BJ (cell line): ENCODE measurements at regions not wholly inside any gene's neighbourhood (a gene's known extent, or its start where the extent isn't known, plus 50 kb on each side); places are given as distances from the start of the nearest gene placed in this dataset.

ENCODE experiments used
- CTCF ChIA-PET: fragments of 350-600 bp; formaldehyde crosslinking; extraction: SDS; loops from one replicate; lab custom pipeline; 2021; ENCODE audit warnings: antibody characterized with exemption, inconsistent platforms; lab: Yijun Ruan, JAX
- POLR2A ChIA-PET: fragments of 300-600 bp; sonication (Branson Sonifier 250); formaldehyde crosslinking; extraction: SDS; loops from one replicate; lab custom pipeline; 2021; ENCODE audit warnings: antibody characterized with exemption; lab: Charles Lee
- DNase-seq: peaks from one replicate; pipeline ENCODE4 v3.0.0-alpha.2; 2011; ENCODE audit warnings: low read depth
- H3K27me3 ChIP-seq: 2 replicates; pipeline ENCODE4 v1.6.0; 2011; ENCODE audit warnings: low read length; ENCODE audit not compliant: control insufficient read depth, insufficient read depth
- H3K36me3 ChIP-seq: 2 replicates; pipeline ENCODE4 v1.5.1; 2011; ENCODE audit warnings: low read length; ENCODE audit not compliant: control insufficient read depth, insufficient read depth
- H3K4me3 ChIP-seq: 2 replicates; pipeline ENCODE4 v1.5.1; 2011; ENCODE audit warnings: low read depth, mild to moderate bottlenecking, control low read depth, low read length
- TF ChIP-seq, protein P1 (sequence below): IDR thresholded peaks from 2 replicates; pipeline ENCODE4 v1.5.1; 2011; ENCODE audit warnings: low read depth, mild to moderate bottlenecking, control low read depth, inconsistent platforms, low read length, moderate library complexity; ENCODE audit not compliant: insufficient read depth

DNA sequence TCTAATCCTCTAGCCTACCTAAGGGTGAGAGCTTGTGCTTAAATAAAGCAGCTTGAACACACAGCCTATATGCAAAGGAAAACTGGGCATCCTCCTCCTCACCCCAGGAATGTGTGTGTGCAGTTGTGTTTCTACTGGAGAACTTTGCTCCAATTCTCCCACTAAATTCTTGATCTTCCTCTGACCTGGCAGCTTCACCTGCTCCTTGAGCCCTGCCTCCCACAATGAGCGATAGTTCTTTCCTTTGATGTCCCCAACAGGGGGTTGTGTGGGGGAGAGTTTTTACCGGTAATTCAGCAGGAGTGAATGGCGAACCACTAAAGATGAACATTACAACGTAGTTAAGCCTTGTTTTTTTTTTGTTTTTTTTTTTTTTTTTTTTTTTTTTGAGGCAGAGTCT, 113.5 kb upstream of the RCN1 start:
- no peak for DNase-seq
- POLR2A ChIA-PET, result no interaction called here
- TF ChIP-seq, protein P1, sequence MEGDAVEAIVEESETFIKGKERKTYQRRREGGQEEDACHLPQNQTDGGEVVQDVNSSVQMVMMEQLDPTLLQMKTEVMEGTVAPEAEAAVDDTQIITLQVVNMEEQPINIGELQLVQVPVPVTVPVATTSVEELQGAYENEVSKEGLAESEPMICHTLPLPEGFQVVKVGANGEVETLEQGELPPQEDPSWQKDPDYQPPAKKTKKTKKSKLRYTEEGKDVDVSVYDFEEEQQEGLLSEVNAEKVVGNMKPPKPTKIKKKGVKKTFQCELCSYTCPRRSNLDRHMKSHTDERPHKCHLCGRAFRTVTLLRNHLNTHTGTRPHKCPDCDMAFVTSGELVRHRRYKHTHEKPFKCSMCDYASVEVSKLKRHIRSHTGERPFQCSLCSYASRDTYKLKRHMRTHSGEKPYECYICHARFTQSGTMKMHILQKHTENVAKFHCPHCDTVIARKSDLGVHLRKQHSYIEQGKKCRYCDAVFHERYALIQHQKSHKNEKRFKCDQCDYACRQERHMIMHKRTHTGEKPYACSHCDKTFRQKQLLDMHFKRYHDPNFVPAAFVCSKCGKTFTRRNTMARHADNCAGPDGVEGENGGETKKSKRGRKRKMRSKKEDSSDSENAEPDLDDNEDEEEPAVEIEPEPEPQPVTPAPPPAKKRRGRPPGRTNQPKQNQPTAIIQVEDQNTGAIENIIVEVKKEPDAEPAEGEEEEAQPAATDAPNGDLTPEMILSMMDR, result no peak
- Histone ChIP-seq H3K36me3 (no peaks in the 10 kb centered on the region), H3K27me3 (peaks cover 3% of the 10 kb centered on the region), H3K4me3 (no peak overlapping the region)
- CTCF ChIA-PET, result interaction anchor here (2.1 kb wide), 1 partner anchor 19 kb away, joined by 7 read pairs; no protein-coding TSS in a partner anchor

DNA sequence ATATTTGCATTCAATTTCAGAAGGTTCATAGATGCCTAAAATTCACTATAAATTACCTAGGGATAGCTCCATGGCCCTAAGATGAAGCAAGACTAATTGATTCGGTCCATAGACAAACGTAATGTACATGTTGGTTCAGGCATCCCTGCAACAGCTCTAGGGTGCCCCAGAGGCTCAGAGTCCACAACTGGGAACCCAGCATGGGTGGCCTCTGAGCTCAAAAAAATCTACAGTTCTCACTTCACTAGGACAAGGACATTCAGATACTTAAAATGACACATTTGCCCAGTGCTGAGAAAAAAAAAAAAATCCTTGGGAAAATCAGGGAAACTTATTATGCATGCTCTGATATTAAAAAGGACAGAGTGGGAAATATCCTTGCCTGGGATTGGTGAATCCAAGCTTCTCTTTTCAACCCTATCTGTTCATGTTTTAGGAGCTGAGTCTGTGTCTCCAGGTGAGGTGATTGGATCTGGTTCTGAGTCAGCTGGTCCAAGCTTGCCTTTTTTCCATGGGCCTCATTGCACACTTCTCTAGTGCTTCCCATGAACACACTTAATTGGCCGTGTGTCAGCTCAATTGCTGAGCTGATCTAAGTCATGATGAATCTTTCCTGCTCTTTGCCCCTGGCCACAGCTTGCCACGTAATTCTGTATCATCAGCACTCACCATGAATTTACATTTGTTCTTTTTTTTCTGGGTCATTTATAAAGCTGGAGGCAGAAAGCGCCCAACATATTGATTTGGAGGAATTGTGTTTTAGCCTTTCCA, 116.3 kb upstream of the RCN1 start:
- ChIA-PET POLR2A (no interaction called here), CTCF (interaction anchor here (0.7 to 3.6 kb wide), 7 partner anchors 16 to 202 kb away, joined by 3 to 21 read pairs (median 3); no protein-coding TSS in a partner anchor)
- peaks cover 2% of the 10 kb centered on the region; the same call in 1 of the 2 replicates for H3K27me3 ChIP-seq
- TF ChIP-seq, protein P1, result no peak
- no peak overlapping the region for H3K4me3 ChIP-seq
- peak; percentile 21 for DNase-seq
- H3K36me3 ChIP-seq, result no peaks in the 10 kb centered on the region

DNA sequence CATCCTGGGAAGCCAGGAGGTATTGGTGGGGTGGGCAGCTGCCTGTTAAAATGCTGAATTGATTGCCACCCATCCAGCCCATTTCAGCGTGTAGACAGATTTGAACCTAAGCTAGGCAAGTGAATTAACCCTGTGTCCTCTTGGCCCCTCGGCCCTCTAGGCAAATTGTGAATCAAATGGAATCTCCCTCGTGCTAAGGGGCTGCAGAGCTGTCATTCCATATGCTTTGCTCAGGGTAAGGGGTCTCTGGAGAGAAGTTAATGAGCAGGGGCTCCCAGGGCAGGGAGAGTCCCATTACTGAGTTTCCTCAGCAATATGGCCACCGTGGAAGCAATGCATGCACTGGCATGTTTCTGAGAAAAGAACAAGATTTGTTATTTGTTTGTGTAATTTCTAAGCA, 117.7 kb upstream of the RCN1 start:
- Histone ChIP-seq H3K27me3 (peaks cover 2% of the 10 kb centered on the region; the same call in 1 of the 2 replicates), H3K36me3 (no peaks in the 10 kb centered on the region), H3K4me3 (no peak overlapping the region)
- ChIA-PET POLR2A (no interaction called here), CTCF (interaction anchor here (0.6 to 3.6 kb wide), 3 partner anchors 15 to 203 kb away, joined by 6 to 21 read pairs (median 10); no protein-coding TSS in a partner anchor)
- DNase-seq, result no peak
- TF ChIP-seq, protein P1, result no peak

DNA sequence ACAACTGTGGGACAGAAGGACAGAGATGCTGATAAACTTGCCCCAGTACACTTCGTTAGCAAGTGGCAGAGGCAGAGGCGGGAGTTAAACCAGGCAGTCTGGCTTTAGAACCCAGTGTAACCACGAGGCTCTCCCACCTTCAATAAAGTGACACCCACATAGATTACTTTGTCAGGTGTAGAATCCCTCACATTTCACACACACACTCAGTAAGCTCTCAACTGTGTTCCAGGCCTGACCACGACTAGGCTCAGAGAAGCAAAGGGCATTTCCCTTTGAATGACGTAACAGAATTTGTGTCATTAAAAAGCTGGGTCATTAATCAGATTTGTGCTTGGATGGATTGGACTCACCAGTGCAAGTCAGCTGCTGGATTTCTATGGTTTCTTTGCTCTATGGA, 118.3 kb upstream of the RCN1 start:
- CTCF ChIA-PET, result interaction anchor here (0.6 to 3.6 kb wide), 3 partner anchors 14 to 203 kb away, joined by 6 to 21 read pairs (median 10); no protein-coding TSS in a partner anchor
- H3K27me3 ChIP-seq, result peaks cover 2% of the 10 kb centered on the region; the same call in 1 of the 2 replicates
- TF ChIP-seq, protein P1, result no peak
- DNase-seq, result no peak
- POLR2A ChIA-PET, result no interaction called here
- no peak overlapping the region for H3K4me3 ChIP-seq
- no peaks in the 10 kb centered on the region for H3K36me3 ChIP-seq

DNA sequence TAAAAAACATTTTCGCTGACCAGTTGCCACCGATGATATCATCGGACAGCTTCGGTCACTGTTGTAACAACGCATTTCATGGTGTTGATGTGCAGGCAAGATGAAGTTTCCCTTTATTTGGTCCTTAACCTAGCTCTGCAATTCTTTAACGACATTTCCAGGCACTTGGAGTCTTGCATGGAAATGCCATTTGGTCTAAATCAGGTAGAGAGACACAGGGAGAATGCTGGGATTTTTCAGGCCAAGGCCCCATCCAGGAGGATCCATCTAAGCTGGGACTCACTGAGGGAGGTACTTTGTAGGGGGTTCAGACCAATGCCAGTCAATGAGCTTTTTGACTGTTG, 121.5 kb upstream of the RCN1 start:
- Histone ChIP-seq H3K36me3 (no peaks in the 10 kb centered on the region), H3K27me3 (no peaks in the 10 kb centered on the region; the same call in 1 of the 2 replicates), H3K4me3 (no peak overlapping the region)
- TF ChIP-seq, protein P1, result no peak
- ChIA-PET CTCF (interaction anchor here (1.2 to 3.9 kb wide), 3 partner anchors 11 to 207 kb away, joined by 3 to 21 read pairs (median 4); no protein-coding TSS in a partner anchor), POLR2A (no interaction called here)
- no peak for DNase-seq
